WTC11 (cell line): ENCODE measurements at regions not wholly inside any gene's neighbourhood (a gene's known extent, or its start where the extent isn't known, plus 50 kb on each side); places are given as distances from the start of the nearest gene placed in this dataset.

ENCODE experiments used
- ATAC-seq: fragments of 200-7000 bp; cut with Tn5 transposase; 2 replicates; pipeline ENCODE4 v1.10.0; 2021; ENCODE audit warnings: mild to moderate bottlenecking, moderate library complexity
- CTCF ChIA-PET: fragments of 300-600 bp; sonication (Branson Sonifier 250); formaldehyde crosslinking; loops from one replicate; lab custom pipeline; 2021; ENCODE audit warnings: antibody characterized with exemption; lab: Charles Lee
- POLR2A ChIA-PET: fragments of 350-600 bp; sonication (Branson Sonifier 250); formaldehyde crosslinking; loops from one replicate; lab custom pipeline; 2021; ENCODE audit warnings: antibody characterized with exemption; lab: Charles Lee
- DNase-seq: peaks from one replicate; pipeline ENCODE4 v3.0.0; 2021; ENCODE audit warnings: low spot score
- H3K27ac Mint-ChIP-seq: 2 replicates; pipeline ENCODE4 v1.8.0; 2021; ENCODE audit warnings: mixed read lengths
- H3K27me3 Mint-ChIP-seq: 2 replicates; pipeline ENCODE4 v1.8.0; 2021; ENCODE audit warnings: low read depth, mild to moderate bottlenecking, moderate library complexity, mixed read lengths
- H3K36me3 Mint-ChIP-seq: 2 replicates; pipeline ENCODE4 v1.8.0; 2021; ENCODE audit warnings: mixed read lengths
- H3K4me1 Mint-ChIP-seq: 2 replicates; pipeline ENCODE4 v1.8.0; 2022; ENCODE audit warnings: mixed read lengths
- H3K4me3 Mint-ChIP-seq: 2 replicates; pipeline ENCODE4 v1.8.0; 2021; ENCODE audit warnings: mild to moderate bottlenecking, moderate library complexity, mixed read lengths
- H3K9me3 Mint-ChIP-seq: 2 replicates; pipeline ENCODE4 v1.8.0; 2021; ENCODE audit warnings: mixed read lengths
- ETV6 ChIP-seq: sonication (generic); formaldehyde crosslinking; IDR thresholded peaks from 2 replicates; pipeline ENCODE4 v1.8.1; 2022; ENCODE audit warnings: mild to moderate bottlenecking, missing genetic modification reagents
- FOXJ3 ChIP-seq: sonication (generic); formaldehyde crosslinking; IDR thresholded peaks from 2 replicates; pipeline ENCODE4 v1.9.0; 2021; ENCODE audit warnings: missing genetic modification reagents, mild to moderate bottlenecking, borderline replicate concordance
- IRF2 ChIP-seq: sonication (generic); formaldehyde crosslinking; IDR thresholded peaks from 2 replicates; pipeline ENCODE4 v1.8.0; 2022; ENCODE audit warnings: low read depth, missing genetic modification reagents, borderline replicate concordance
- JUN ChIP-seq: sonication (generic); formaldehyde crosslinking; IDR thresholded peaks from 2 replicates; pipeline ENCODE4 v1.8.0; 2023; ENCODE audit warnings: mild to moderate bottlenecking, missing genetic modification reagents
- RORB ChIP-seq: fragments of 250-450 bp; sonication (Bioruptor Pico); IDR thresholded peaks from 2 replicates; pipeline ENCODE4 v1.9.0; 2021; ENCODE audit warnings: mild to moderate bottlenecking
- SMAD4 ChIP-seq: sonication (generic); formaldehyde crosslinking; IDR thresholded peaks from 2 replicates; pipeline ENCODE4 v1.8.0; 2022; ENCODE audit warnings: mild to moderate bottlenecking, missing genetic modification reagents
- TP53 ChIP-seq: sonication (generic); formaldehyde crosslinking; IDR thresholded peaks from 2 replicates; pipeline ENCODE4 v1.8.1; 2023; ENCODE audit warnings: mild to moderate bottlenecking, missing genetic modification reagents
- ZNF138 ChIP-seq: sonication (generic); formaldehyde crosslinking; conservative IDR thresholded peaks from 2 replicates; pipeline ENCODE4 v1.8.1; 2022; ENCODE audit warnings: mild to moderate bottlenecking, moderate library complexity, missing genetic modification reagents
- ZNF232 ChIP-seq: sonication (generic); formaldehyde crosslinking; IDR thresholded peaks from 2 replicates; pipeline ENCODE4 v1.8.0; 2022; ENCODE audit warnings: mild to moderate bottlenecking, missing genetic modification reagents
- TF ChIP-seq, protein P1 (sequence below): fragments of 250-450 bp; sonication (Bioruptor Pico); IDR thresholded peaks from 2 replicates; pipeline ENCODE4 v1.9.0; 2021; ENCODE audit warnings: mild to moderate bottlenecking
- TF ChIP-seq, protein P2 (sequence below): sonication (generic); formaldehyde crosslinking; IDR thresholded peaks from 2 replicates; pipeline ENCODE4 v1.8.1; 2023; ENCODE audit warnings: mild to moderate bottlenecking, missing genetic modification reagents
- TF ChIP-seq, protein P3 (sequence below): sonication (generic); formaldehyde crosslinking; IDR thresholded peaks from 2 replicates; pipeline ENCODE4 v1.8.1; 2022; ENCODE audit warnings: missing genetic modification reagents, borderline replicate concordance
- TF ChIP-seq, protein P4 (sequence below): fragments of 200-600 bp; IDR thresholded peaks from 2 replicates; pipeline ENCODE4 v1.8.0; 2022; ENCODE audit warnings: antibody characterized with exemption
- TF ChIP-seq, protein P5 (sequence below): sonication (generic); formaldehyde crosslinking; IDR thresholded peaks from 2 replicates; pipeline ENCODE4 v1.8.0; 2022; ENCODE audit warnings: mild to moderate bottlenecking, missing genetic modification reagents
- TF ChIP-seq, protein P6 (sequence below): sonication (generic); formaldehyde crosslinking; IDR thresholded peaks from 2 replicates; pipeline ENCODE4 v1.8.1; 2023; ENCODE audit warnings: mild to moderate bottlenecking, moderate library complexity, missing genetic modification reagents
- TF ChIP-seq, protein P7 (sequence below): sonication (generic); formaldehyde crosslinking; IDR thresholded peaks from 2 replicates; pipeline ENCODE4 v1.8.0; 2022; ENCODE audit warnings: mild to moderate bottlenecking, missing genetic modification reagents

DNA sequence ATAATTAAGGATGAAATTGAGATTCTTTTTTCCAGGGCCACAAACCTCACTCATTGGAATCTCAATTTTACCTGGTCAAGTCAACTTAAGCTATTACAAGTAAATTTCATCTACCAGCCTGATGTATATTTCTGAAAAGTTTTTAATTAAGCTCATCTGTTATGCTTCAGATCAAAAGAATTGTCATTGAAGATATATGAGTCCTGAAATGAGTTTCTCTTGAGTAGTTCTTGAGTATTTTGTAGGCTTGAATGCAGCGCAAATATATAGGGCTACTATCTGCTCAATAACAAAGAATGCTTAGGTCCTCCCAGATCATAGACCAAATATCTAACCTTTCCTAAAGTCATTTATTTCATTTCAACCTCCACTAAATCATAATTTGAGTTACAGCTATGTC lies 482.2 kb upstream of the ST8SIA4 start (continued):
- TF ChIP-seq, protein P1, sequence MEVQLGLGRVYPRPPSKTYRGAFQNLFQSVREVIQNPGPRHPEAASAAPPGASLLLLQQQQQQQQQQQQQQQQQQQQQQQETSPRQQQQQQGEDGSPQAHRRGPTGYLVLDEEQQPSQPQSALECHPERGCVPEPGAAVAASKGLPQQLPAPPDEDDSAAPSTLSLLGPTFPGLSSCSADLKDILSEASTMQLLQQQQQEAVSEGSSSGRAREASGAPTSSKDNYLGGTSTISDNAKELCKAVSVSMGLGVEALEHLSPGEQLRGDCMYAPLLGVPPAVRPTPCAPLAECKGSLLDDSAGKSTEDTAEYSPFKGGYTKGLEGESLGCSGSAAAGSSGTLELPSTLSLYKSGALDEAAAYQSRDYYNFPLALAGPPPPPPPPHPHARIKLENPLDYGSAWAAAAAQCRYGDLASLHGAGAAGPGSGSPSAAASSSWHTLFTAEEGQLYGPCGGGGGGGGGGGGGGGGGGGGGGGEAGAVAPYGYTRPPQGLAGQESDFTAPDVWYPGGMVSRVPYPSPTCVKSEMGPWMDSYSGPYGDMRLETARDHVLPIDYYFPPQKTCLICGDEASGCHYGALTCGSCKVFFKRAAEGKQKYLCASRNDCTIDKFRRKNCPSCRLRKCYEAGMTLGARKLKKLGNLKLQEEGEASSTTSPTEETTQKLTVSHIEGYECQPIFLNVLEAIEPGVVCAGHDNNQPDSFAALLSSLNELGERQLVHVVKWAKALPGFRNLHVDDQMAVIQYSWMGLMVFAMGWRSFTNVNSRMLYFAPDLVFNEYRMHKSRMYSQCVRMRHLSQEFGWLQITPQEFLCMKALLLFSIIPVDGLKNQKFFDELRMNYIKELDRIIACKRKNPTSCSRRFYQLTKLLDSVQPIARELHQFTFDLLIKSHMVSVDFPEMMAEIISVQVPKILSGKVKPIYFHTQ (CRISPR knock-in tag), result no peak
- TF ChIP-seq JUN (CRISPR knock-in tag), result no peak
- TF ChIP-seq, protein P2, sequence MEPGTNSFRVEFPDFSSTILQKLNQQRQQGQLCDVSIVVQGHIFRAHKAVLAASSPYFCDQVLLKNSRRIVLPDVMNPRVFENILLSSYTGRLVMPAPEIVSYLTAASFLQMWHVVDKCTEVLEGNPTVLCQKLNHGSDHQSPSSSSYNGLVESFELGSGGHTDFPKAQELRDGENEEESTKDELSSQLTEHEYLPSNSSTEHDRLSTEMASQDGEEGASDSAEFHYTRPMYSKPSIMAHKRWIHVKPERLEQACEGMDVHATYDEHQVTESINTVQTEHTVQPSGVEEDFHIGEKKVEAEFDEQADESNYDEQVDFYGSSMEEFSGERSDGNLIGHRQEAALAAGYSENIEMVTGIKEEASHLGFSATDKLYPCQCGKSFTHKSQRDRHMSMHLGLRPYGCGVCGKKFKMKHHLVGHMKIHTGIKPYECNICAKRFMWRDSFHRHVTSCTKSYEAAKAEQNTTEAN (CRISPR knock-in tag), result no peak
- no peak for TF ChIP-seq RORB (CRISPR knock-in tag)
- TF ChIP-seq FOXJ3 (CRISPR knock-in tag), result no peak
- TF ChIP-seq, protein P3, sequence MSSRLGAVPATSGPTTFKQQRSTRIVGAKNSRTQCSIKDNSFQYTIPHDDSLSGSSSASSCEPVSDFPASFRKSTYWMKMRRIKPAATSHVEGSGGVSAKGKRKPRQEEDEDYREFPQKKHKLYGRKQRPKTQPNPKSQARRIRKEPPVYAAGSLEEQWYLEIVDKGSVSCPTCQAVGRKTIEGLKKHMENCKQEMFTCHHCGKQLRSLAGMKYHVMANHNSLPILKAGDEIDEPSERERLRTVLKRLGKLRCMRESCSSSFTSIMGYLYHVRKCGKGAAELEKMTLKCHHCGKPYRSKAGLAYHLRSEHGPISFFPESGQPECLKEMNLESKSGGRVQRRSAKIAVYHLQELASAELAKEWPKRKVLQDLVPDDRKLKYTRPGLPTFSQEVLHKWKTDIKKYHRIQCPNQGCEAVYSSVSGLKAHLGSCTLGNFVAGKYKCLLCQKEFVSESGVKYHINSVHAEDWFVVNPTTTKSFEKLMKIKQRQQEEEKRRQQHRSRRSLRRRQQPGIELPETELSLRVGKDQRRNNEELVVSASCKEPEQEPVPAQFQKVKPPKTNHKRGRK (CRISPR knock-in tag), result no peak

DNA sequence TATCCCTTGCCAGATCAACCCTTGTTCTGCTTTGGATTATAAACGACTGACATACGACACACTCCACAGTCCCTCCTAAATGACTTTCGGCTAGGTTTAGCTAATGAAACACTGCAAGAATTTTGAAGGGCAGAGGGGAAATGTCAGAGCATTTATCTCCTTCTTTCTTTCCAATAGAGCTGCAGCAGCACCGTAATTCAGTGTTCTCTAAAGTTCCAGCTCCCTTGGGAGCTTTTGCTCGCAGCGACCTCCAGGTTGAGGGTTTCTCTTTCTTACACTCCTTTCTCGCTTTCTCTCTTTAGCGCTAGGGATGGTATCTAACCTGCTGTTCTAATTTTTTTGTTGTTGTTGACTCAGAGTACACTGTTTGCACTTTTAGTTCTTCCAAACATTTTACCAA lies 467.1 kb upstream of the ST8SIA4 start:
- Mint-ChIP-seq H3K36me3 (no peaks in the 10 kb centered on the region), H3K27ac (no peak overlapping the region), H3K4me1 (peaks cover 9% of the 10 kb centered on the region), H3K4me3 (no peak overlapping the region), H3K9me3 (no peaks in the 10 kb centered on the region), H3K27me3 (peaks cover 18% of the 10 kb centered on the region)
- ATAC-seq (peak; percentile 24; the same call in 1 of the 2 replicates), DNase-seq (no peak)
- TF ChIP-seq, protein P4, sequence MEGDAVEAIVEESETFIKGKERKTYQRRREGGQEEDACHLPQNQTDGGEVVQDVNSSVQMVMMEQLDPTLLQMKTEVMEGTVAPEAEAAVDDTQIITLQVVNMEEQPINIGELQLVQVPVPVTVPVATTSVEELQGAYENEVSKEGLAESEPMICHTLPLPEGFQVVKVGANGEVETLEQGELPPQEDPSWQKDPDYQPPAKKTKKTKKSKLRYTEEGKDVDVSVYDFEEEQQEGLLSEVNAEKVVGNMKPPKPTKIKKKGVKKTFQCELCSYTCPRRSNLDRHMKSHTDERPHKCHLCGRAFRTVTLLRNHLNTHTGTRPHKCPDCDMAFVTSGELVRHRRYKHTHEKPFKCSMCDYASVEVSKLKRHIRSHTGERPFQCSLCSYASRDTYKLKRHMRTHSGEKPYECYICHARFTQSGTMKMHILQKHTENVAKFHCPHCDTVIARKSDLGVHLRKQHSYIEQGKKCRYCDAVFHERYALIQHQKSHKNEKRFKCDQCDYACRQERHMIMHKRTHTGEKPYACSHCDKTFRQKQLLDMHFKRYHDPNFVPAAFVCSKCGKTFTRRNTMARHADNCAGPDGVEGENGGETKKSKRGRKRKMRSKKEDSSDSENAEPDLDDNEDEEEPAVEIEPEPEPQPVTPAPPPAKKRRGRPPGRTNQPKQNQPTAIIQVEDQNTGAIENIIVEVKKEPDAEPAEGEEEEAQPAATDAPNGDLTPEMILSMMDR, result no peak
- TF ChIP-seq SMAD4, result no peak
- TF ChIP-seq, protein P5, sequence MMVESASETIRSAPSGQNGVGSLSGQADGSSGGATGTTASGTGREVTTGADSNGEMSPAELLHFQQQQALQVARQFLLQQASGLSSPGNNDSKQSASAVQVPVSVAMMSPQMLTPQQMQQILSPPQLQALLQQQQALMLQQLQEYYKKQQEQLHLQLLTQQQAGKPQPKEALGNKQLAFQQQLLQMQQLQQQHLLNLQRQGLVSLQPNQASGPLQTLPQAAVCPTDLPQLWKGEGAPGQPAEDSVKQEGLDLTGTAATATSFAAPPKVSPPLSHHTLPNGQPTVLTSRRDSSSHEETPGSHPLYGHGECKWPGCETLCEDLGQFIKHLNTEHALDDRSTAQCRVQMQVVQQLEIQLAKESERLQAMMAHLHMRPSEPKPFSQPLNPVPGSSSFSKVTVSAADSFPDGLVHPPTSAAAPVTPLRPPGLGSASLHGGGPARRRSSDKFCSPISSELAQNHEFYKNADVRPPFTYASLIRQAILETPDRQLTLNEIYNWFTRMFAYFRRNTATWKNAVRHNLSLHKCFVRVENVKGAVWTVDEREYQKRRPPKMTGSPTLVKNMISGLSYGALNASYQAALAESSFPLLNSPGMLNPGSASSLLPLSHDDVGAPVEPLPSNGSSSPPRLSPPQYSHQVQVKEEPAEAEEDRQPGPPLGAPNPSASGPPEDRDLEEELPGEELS, result no peak
- ChIA-PET CTCF (interaction anchor here (1.6 kb wide), 1 partner anchor 308 kb away, joined by 4 read pairs; no protein-coding TSS in a partner anchor), POLR2A (no interaction called here)

DNA sequence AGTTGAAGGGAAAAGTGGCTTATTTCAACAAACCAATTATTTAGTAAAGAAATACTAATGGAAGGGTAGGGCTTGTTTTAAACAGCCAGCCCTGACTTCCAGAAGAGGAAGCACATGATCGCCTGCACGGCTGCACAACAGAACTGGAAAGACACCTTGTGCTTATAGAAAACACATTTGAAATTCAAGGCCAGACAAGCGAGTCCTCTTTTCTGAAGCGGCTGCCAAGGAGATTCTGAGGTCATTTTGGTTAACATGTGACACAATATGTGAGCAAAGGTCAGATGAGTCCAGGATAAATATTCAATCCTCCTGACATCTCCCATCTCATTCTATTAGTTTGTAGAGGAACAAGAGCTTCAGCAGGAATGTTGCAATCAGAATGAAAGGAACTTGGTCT lies 461.4 kb upstream of the ST8SIA4 start:
- Mint-ChIP-seq H3K4me1 (peaks cover 28% of the 10 kb centered on the region), H3K36me3 (no peaks in the 10 kb centered on the region), H3K9me3 (no peaks in the 10 kb centered on the region), H3K4me3 (no peak overlapping the region), H3K27ac (no peak overlapping the region), H3K27me3 (no peaks in the 10 kb centered on the region)
- no peak for ATAC-seq
- no peak for DNase-seq
- TF ChIP-seq, protein P6, sequence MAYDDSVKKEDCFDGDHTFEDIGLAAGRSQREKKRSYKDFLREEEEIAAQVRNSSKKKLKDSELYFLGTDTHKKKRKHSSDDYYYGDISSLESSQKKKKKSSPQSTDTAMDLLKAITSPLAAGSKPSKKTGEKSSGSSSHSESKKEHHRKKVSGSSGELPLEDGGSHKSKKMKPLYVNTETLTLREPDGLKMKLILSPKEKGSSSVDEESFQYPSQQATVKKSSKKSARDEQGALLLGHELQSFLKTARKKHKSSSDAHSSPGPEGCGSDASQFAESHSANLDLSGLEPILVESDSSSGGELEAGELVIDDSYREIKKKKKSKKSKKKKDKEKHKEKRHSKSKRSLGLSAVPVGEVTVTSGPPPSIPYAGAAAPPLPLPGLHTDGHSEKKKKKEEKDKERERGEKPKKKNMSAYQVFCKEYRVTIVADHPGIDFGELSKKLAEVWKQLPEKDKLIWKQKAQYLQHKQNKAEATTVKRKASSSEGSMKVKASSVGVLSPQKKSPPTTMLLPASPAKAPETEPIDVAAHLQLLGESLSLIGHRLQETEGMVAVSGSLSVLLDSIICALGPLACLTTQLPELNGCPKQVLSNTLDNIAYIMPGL (CRISPR knock-in tag), result no peak
- TF ChIP-seq ZNF232 (CRISPR knock-in tag) (no peak), ETV6 (CRISPR knock-in tag) (no peak), ZNF138 (CRISPR knock-in tag) (no peak), TP53 (no peak), IRF2 (no peak)
- TF ChIP-seq, protein P7, sequence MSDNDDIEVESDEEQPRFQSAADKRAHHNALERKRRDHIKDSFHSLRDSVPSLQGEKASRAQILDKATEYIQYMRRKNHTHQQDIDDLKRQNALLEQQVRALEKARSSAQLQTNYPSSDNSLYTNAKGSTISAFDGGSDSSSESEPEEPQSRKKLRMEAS, result no peak
- POLR2A ChIA-PET, result no interaction called here
- CTCF ChIA-PET, result interaction anchor here (0.5 kb wide), 1 partner anchor 16 kb away, joined by 3 read pairs; no protein-coding TSS in a partner anchor
